ENCODE measurements at regions not wholly inside any gene's neighbourhood (a gene's known extent, or its start where the extent isn't known, plus 50 kb on each side); places are given as distances from the start of the nearest gene placed in this dataset.

DNA sequence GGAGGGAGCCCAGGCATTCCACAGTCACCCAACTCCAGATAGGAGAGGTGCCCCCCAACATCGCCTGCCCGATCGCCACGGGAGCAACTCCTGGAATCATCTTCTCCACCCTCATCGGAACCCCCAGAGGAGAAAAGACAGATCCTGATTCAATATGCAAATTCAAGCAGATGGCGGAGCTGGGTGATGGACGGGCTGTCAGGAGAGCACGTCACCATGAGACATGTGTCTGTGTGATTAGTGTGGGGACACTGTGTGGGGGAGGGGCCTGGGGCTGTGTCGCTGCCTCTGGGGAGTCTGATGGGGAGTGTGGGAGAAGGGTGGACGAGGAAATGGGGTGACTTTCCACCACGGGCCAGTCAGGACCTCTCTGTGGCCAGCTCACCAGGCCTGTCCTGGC lies 90.2 kb upstream of the CSF3R start:
- in situ Hi-C loops (cut with HindIII; ENCODE audit: low pct_ligation_motif_present, low pct_unique_long_range_greater_than_20kb, low sequenced_read_pairs): no loop called here
- no peak for DNase-seq

DNA sequence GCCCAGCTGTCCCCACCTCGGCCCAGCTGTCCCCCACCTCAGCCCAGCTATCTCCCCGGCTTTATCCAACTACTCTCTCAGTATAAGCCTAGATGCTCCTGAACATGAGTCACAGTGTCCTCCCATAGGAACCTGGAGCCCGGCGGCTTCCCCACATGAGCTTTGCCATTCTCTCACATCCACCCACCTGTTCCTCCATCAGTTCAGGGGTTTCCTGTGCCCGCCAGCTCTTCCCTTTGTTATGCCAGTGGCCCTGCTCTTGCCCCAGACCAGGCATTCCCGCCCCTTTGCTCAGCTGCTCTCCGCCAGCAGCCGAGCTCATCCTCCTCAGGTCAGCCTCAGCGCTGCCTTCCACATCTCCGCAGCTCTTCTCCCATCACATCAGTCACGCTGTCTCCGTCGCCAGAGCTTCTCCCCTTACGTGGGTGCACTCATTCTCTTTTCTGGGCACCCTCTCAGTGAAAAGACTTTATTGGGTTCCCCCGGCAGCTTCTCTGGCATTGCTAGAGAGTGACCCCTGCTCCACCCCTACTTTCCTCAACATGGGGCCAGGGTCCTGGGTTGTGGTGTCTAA lies 89.5 kb upstream of the CSF3R start:
- no peak for DNase-seq
- in situ Hi-C loops (cut with HindIII; ENCODE audit: low pct_ligation_motif_present, low pct_unique_long_range_greater_than_20kb, low sequenced_read_pairs): no loop called here

DNA sequence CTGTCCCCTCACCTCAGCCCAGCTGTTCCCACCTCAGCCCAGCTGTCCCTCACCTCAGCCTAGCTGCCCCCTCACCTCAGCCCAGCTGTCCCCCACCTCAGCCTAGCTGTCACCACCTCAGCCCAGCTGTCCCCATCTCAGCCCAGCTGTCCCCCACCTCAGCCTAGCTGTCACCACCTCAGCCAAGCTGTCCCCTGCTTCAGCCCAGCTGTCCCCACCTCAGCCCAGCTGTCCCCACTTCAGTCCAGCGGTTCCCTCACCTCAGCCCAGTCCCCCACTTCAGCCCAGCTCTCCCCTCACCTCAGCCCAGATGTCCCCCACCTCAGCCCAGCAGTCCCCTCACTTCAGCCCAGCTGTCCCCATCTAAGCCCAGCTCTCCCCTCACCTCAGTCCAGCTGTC lies 88.4 kb upstream of the CSF3R start:
- DNase-seq: no peak

DNA sequence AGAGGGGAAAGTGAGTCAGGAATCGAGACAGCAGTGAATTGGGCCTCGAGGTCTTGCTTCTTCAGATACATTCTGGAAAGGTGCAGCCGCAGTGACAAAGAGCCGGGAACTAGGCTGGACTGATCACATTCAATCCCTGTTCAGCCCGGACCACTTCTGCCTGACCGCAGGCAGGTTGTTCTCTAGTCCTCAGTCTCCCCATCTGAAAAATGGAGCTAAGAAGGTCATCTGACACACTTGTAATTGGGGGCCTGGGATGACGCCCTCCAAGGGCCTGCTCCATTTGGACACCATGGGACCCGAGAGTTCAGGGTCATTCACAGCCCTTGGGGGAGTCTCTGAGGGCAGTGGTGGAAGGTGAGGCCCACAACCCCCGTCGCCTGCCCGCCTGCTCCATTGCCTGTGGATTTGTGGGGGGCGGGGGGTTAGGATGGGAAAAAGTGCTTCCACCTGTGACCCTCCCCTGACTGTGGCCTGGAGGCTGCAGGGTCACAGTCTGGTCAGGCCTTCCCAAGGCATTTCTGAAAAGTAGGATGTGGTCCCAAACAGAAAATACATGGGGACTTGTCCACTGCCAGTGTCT lies 87.9 kb upstream of the CSF3R start:
- in situ Hi-C loops (cut with HindIII; ENCODE audit: low pct_ligation_motif_present, low pct_unique_long_range_greater_than_20kb, low sequenced_read_pairs): no loop called here
- DNase-seq: no peak

More for the DNA sequence above, 88.4 kb upstream of the CSF3R start:
- in situ Hi-C loops (cut with HindIII; ENCODE audit: low pct_ligation_motif_present, low pct_unique_long_range_greater_than_20kb, low sequenced_read_pairs): no loop called here

DNA sequence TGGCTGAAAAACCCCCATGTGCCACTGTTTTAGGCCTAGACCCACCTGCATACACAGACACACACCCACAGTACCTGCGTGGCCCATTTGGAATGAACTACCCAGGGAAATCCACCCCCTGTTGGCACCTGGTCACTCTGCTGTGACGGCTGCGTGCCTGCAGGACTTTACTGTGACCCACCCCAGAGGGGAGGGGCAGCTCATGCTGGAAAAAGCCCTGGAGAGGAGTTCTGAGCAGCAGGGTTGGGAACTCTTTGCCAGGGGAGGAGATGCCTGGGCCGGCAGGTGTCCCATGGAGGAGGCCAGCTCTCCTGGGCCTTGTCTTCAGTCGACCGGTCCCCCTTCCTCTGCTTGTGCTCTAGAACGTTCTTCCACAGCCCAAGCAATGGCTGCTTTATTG lies 87.3 kb upstream of the CSF3R start:
- in situ Hi-C loops (cut with HindIII; ENCODE audit: low pct_ligation_motif_present, low pct_unique_long_range_greater_than_20kb, low sequenced_read_pairs): no loop called here
- no peak for DNase-seq

DNA sequence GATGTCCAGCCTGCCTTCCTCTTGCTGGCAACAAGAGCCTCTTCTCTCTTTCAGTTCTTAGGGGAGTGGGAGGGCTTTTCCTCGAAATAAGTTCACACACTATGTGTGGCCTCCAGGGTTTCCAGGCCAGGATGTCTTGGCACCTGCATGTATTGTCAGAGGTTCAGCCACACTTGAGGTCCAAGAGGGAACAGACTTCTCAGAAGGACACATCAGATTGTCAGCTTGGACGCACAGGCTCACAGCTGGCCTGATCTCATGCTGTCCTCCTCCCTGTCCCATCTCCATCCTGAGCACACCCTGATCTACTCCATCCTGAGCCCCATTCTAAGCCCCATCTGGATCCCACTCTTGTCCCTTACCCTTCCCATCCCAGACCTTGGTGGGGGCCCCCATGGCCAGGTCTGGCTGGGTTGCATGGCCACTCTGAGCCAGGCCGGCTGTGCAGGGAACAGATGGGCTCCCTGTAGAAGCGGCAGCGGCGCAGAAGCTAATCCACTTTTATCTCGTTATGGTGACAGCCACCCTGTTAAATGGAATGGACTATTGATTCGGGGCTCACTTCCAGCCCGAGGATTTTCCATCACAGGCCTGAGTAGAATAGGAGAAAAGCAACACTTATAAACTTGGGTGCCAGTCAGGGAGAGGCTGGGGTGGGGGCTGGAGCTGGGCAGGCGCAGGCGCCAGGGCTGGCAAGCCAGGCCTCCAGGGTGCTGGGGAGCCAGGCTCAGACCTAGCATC lies 85.1 kb upstream of the CSF3R start:
- in situ Hi-C loops (cut with HindIII; ENCODE audit: low pct_ligation_motif_present, low pct_unique_long_range_greater_than_20kb, low sequenced_read_pairs): no loop called here
- DNase-seq: no peak

DNA sequence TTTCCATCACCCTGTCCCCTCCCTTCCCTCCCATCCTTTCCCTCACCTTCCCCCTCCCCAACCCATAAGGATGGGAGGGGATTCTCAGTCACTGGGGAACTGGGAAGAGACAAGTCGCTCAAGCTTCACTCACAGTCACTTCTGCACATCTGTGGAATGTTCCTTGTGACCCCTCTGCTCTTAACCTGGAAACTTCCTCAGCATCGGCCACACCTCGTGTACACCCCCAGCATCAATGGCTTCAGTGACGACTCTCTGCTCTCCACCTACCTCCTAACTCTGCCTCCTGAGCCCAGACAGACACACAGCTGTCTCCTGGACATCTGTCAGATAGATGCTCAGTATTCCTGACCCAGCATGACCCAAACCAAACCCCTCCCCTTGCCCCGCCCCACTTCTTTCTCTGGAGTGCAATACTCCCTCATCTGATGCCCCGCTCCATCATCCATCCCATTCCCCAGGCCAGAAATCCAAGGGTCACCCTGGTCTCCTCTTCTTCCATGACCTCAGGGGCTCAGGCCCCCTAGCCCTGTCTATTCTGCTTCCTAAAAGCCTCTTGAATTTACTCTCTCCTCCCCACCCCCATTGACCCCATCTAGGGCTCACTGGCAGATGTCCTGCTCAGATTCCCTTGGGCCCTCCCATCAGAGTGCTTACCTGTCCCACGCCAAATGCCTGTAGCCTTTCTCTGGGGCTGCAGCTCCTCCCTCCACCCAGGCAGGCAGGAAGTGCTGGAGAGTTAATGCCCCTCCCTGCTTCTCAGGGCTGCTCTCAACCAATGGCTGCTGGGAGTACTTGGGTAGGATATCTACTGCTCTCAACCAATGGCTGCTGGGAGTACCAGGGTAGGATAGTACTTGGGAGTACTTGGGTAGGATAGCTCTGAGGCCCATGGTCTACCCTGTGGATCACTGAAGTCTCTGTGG lies 83.1 kb upstream of the CSF3R start:
- no peak for DNase-seq
- in situ Hi-C loops (cut with HindIII; ENCODE audit: low pct_ligation_motif_present, low pct_unique_long_range_greater_than_20kb, low sequenced_read_pairs): no loop called here

DNA sequence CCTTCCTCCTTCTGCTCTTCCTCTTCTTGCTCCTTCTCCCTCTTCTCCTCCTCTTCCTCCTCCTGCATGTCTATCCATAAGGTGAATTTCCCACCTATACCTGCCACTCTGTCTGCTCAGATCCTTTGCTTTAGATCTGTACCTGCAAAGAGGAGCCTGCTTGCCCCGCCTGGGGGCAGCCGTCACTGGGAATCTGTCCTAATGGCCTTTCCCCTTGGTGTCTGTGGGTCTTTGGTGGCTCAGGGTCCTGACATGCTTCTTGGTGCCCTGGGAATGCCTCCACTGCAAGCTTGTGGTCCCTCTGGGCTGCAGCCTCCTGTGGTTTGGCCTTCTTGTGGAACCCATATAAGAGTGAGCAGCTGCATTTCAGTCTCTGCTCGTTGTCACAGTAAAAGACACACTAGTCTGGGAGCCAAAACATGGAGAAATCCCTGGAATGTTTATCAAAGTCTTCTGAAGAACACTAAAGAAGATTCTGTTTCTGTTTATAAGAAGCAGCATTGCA lies 79.5 kb upstream of the CSF3R start:
- no peak for DNase-seq
- in situ Hi-C loops (cut with HindIII; ENCODE audit: low pct_ligation_motif_present, low pct_unique_long_range_greater_than_20kb, low sequenced_read_pairs): no loop called here

DNA sequence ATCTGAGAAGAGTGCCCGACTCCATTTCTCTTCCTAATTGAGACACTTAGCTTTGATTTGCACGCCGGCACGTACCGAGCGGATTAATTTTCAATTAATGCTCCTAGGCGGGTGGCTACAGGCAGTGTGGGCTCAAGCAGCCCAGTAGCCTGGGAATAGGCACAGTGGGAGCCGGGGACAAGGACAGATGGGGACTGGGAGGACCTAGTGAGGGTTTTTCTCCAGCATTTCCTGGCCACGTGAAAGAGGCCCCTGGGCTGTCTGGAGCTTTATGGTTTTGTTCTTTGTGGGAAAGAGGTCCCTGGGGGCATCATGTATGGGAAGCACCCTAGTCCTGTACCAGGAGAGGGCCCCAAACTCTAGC lies 78.6 kb upstream of the CSF3R start:
- no peak for DNase-seq
- in situ Hi-C loops (cut with HindIII; ENCODE audit: low pct_ligation_motif_present, low pct_unique_long_range_greater_than_20kb, low sequenced_read_pairs): no loop called here

DNA sequence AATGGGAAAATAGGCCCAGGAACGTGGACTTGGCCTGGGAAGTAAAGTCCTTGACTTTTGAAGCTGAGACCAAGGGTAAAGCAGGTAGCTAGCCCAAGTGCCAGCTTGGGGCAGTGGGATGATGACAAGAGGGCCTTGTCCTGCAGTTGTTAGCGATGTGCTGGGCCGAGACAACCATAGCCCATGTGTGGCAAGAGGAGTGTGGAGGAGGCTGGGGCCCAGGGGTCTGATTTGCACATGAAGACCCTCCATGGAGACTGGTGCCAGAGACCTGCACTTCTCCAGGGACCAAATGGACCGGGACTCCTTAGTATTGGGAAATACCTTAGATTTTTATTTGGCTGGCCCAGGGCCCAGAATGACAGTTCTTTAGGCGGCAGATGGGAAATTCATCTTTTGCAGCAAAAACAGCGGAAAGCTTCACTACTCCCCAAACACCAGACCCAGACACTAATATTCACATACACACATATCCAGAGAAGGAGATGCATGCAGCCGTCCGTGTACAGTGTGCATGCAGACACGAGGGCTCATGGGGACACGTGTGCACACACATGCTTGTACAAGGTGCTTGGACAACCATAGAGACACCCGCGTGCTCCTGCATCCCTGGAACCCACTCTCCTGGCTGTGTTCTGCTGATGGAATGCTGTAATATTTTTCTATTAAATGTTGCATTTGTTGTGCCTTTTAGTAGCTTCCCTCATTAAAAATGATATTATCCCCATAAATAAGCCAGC lies 78.1 kb upstream of the CSF3R start:
- no peak for DNase-seq
- in situ Hi-C loops (cut with HindIII; ENCODE audit: low pct_ligation_motif_present, low pct_unique_long_range_greater_than_20kb, low sequenced_read_pairs): no loop called here

DNA sequence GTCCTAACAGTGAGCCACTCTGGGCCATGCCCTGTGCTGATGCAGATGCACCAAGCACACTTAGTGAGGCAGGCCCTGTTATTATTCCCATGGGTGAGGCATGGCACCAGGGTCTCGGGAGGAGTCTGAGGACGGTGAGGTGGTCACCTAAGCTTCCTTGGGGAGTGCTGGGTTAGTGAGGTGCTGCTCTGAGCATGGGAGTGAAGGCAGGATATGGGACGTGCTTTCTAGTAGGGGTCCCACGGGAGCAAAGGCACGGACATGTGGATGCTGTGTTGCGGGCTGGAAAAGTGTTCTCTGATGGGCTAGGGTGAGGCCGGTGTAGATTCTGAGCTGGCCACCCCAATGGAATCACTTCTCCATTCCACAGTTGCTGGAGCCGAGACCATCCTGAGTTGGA lies 77.5 kb upstream of the CSF3R start:
- in situ Hi-C loops (cut with HindIII; ENCODE audit: low pct_ligation_motif_present, low pct_unique_long_range_greater_than_20kb, low sequenced_read_pairs): no loop called here
- DNase-seq: no peak

DNA sequence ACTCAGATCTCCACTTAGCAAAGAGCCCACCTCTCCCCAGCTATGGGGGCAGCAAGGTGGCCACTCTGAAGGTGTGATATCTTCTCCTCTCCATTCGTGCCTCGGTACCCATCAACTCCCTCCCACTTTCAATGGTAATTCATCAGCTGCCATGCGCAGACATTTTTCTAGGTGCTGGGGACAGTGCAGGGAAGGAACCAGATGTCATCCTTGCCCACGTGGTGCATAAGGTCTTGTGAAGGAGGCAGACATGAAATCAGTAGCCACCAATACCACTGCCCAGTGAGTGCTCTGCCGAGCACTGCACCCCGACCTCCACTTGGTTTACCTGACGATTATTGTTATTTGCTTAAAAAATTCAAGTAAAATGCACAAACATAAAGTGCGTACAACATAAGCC lies 76.3 kb upstream of the CSF3R start:
- DNase-seq: no peak
- in situ Hi-C loops (cut with HindIII; ENCODE audit: low pct_ligation_motif_present, low pct_unique_long_range_greater_than_20kb, low sequenced_read_pairs): no loop called here

DNA sequence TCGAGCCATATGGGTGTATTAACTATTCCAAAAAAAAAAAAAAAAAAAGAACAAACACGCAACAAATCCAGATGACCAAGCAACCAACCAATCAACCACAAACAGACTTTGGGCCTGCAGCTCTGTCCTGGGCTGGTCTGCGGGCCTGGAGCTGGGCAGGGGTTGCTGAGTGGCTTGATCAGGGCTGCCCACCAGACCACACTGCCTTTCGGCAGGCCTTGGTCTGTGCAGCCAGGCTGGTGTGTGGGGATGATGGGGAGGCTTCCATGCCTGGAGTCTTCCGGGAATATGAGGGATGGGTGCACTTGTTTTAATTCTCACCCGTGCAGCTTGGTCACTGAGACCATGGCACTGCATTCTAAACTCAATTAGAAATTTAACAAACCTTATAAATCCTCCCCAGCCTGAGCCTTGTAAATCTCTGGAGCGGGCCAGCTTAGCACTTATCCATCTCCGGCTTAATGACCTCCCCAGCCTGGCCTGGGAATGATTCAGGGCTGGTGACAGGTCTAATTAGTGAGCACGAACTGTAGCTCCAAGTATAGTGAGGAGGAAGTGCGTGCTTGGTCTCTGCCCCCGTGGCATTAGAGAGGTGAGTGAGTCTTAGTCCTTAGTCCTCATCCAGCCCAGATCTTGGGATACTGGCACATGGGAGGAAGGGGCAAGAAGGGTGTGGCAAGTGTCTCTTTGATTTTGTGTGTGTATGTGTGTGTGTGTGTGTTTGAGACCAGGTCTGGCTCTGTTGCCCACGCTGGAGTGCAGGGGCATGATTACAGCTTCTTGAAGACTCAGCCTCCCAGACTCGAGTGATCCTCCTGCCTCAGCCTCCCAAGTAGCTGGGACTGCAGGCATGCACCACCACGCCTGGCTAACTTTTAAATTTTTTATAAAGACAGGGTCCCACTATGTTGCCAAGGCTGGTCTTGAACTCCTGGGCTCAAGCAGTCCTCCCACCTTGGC lies 74.6 kb upstream of the CSF3R start:
- in situ Hi-C loops (cut with HindIII; ENCODE audit: low pct_ligation_motif_present, low pct_unique_long_range_greater_than_20kb, low sequenced_read_pairs): no loop called here
- DNase-seq: no peak

DNA sequence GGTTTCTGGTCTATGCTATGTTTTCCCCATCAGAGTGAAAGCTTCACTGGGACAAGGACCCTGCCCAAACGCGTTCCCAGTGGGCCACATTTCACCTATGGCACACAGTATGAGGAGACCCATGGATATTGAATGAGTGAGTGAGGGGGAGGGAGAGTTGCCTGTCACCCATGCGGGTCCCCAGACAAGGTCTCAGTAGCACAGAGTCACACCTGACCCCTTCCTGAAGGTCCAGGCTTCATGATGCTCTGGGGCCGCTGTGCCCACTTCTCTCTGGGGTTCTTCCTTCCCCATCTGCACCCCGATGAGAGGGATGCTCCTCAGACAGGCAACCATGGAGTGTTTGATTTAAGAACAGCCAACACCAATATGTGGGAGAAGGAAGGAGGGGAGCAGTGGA lies 72.3 kb upstream of the CSF3R start:
- in situ Hi-C loops (cut with HindIII; ENCODE audit: low pct_ligation_motif_present, low pct_unique_long_range_greater_than_20kb, low sequenced_read_pairs): no loop called here
- DNase-seq: no peak

DNA sequence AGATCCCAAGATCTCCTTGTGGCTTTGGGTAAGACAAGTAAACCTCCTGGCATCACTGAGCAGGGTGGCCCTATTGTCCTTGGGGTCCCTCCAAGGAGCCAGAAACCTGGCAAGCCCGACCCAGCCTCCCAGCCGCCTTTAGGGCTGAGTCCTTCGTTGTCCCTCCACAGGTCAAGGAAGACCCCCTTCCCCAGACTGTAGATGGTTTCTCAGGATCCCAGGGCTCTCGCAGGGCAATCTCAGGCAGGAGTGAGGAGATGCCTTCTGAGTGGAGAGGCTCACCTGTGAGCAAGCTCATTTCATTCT lies 71.6 kb upstream of the CSF3R start:
- no peak for DNase-seq
- in situ Hi-C loops (cut with HindIII; ENCODE audit: low pct_ligation_motif_present, low pct_unique_long_range_greater_than_20kb, low sequenced_read_pairs): no loop called here

DNA sequence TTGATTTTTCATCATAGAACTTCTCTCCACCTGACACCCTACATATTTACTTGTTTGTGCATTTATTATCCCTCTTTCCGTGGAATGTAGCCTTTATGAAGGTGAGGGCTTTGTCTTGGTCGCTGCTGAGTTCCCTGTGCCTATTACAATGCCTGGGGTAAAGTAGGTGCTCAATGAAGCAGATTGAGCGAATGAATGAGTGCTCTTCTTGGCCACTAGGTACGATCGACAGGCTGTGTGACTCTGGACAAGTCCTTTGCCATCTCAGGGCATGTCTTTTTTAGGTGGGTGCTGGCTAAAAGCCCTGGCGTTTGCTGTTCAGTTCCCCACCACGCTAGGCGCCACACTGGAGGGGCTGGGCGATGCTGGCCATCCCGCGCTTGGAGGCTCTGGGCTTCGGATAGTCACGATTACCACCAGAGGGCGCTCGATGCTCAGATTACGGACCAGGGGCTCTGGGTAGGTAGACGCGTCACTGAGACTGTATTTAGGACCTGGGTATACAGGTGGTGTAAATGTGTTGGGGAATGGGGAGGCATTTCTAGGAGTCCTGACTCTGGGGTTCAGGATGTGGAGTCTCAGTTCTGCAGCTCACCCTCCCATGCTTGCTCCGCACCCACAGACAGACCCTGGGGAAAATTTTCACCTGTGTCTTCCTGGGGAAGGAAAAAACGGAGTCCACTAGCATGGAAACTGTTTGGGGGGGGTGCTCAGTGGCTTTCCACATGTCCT lies 71.0 kb upstream of the CSF3R start:
- in situ Hi-C loops (cut with HindIII; ENCODE audit: low pct_ligation_motif_present, low pct_unique_long_range_greater_than_20kb, low sequenced_read_pairs): no loop called here
- DNase-seq: peak; percentile 65

DNA sequence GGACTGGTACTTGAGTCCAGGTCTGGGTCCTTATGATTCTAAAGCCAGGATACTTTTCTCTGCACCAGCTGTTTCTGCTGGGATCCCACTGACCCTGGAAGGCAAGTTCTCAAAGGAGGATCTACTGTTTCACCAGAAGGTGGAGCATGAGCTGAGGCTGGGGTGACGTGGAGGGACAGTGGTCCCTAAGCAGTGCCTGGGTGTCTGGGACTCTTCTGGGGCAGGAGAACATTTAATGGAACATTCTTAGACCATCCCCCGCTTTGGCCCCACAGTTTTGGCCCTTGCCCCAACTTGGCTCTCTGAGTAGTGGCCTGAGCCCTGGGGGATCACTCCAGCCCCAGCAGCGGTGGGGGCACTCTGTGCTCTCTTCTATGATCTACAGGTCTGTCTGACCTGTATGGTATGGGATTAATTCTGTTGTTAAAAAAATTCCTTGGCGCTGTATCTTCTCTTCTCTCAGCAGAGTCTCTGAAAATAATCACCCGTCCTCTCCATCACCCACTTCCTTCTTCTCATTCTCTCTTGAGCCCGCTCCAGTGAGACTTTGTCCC lies 60.3 kb upstream of the CSF3R start:
- in situ Hi-C loops (cut with HindIII; ENCODE audit: low pct_ligation_motif_present, low pct_unique_long_range_greater_than_20kb, low sequenced_read_pairs): no loop called here
- no peak for DNase-seq
